HepG2 (cell line): ENCODE measurements at regions not wholly inside any gene's neighbourhood (a gene's known extent, or its start where the extent isn't known, plus 50 kb on each side); places are given as distances from the start of the nearest gene placed in this dataset.

Experiments used
- ATAC-seq: fragments of 200-7000 bp; cut with Tn5 transposase; 3 replicates; pipeline ENCODE4 v1.9.1; 2020; ENCODE audit warnings: mild to moderate bottlenecking, moderate library complexity
- BruUV-seq: library from RNA; stranded (reverse); fragments of 400-500 nt; replicated peaks from 2 replicates; lab custom pipeline; 2021; lab: Mats Ljungman, UMichigan
- CTCF ChIA-PET: fragments of 300-600 bp; formaldehyde crosslinking; extraction: SDS; loops from one replicate; lab custom pipeline; 2021; ENCODE audit warnings: low total read pairs, inconsistent platforms, low intra/inter-chr PET ratio; lab: Yijun Ruan, JAX
- POLR2A ChIA-PET: fragments of 350-600 bp; sonication (Branson Sonifier 250); formaldehyde crosslinking; loops from one replicate; lab custom pipeline; 2020; ENCODE audit warnings: antibody characterized with exemption, inconsistent platforms; lab: Yijun Ruan, JAX
- DNase-seq: peaks from one replicate; pipeline ENCODE4 v3.0.0-alpha.2; 2015; ENCODE audit warnings: low spot score
- FAIRE-seq: peaks from 3 replicates; lab custom pipeline; 2011; peaks lifted over from hg19 to GRCh38; lab: Jason Lieb, UNC
- H2AFZ ChIP-seq: one replicate; pipeline ENCODE4 v1.6.1; 2011; ENCODE audit warnings: low read length, inconsistent platforms
- H3K27ac ChIP-seq: fragments of 300-600 bp; 3 replicates; pipeline ENCODE4 v1.8.0; 2011; ENCODE audit warnings: mixed run types, mild to moderate bottlenecking, mixed read lengths, low read length, inconsistent platforms; ENCODE audit not compliant: insufficient read depth; ENCODE audit errors: extremely low read length
- H3K27me3 ChIP-seq, 2 experiments: fragments of 200-600 bp in 1 of 2; 2 replicates in 1 of 2; 3 replicates in 1 of 2; pipeline versions ENCODE4 v1.6.0 to v1.8.0; 2011; ENCODE audit warnings: low read length in 2 of 2, mild to moderate bottlenecking in 2 of 2, moderate library complexity in 2 of 2, inconsistent platforms in 1 of 2; ENCODE audit not compliant: insufficient read depth in 2 of 2, control insufficient read depth in 1 of 2
- H3K36me3 ChIP-seq, 2 experiments: fragments of 200-600 bp in 1 of 2; replicated peaks in 1 of 2; 2 replicates in 1 of 2; 3 replicates in 1 of 2; pipeline versions ENCODE4 v1.5.1 to v1.8.0; 2011; ENCODE audit warnings: low read length in 2 of 2, inconsistent platforms in 1 of 2; ENCODE audit not compliant: insufficient read depth in 2 of 2, control insufficient read depth in 1 of 2
- H3K4me1 ChIP-seq: 2 replicates; pipeline ENCODE4 v1.5.1; 2012; ENCODE audit warnings: low read length, inconsistent platforms; ENCODE audit not compliant: insufficient read depth
- H3K4me2 ChIP-seq: 2 replicates; pipeline ENCODE4 v1.6.0; 2011; ENCODE audit warnings: low read depth, low read length, inconsistent platforms
- H3K4me3 ChIP-seq, 3 experiments: fragments of 200-600 bp in 1 of 3; sonication (generic), shearing (Covaris generic) in 1 of 3; replicated peaks in 1 of 3; 2 replicates each; pipeline ENCODE4 v1.5.1; 2011 to 2016; ENCODE audit warnings: low read length in 3 of 3, inconsistent platforms in 2 of 3, low read depth in 2 of 3, mild to moderate bottlenecking in 2 of 3, control low read depth in 1 of 3, mixed read lengths in 1 of 3; ENCODE audit not compliant: insufficient read depth in 1 of 3
- H3K79me2 ChIP-seq: one replicate; pipeline ENCODE4 v1.6.1; 2011; ENCODE audit warnings: low read length, inconsistent platforms; ENCODE audit not compliant: insufficient read depth
- H3K9ac ChIP-seq: 2 replicates; pipeline ENCODE4 v1.6.0; 2011; ENCODE audit warnings: mild to moderate bottlenecking, low read depth, low read length, inconsistent platforms; ENCODE audit not compliant: insufficient read depth
- H3K9me3 ChIP-seq: 2 replicates; pipeline ENCODE4 v1.5.1; 2012; ENCODE audit warnings: mild to moderate bottlenecking, low read length
- H4K20me1 ChIP-seq: 2 replicates; pipeline ENCODE4 v1.6.0; 2011; ENCODE audit warnings: inconsistent platforms, mild to moderate bottlenecking, low read length, moderate library complexity; ENCODE audit not compliant: insufficient read depth
- HOXA9 ChIP-seq: sonication (generic); formaldehyde crosslinking; IDR thresholded peaks from 2 replicates; pipeline ENCODE4 v1.8.1; 2022; ENCODE audit warnings: missing genetic modification reagents, mild to moderate bottlenecking, moderate library complexity, borderline replicate concordance
- PHF5A ChIP-seq: IDR thresholded peaks from one replicate; pipeline ENCODE4 v1.6.1; 2018; ENCODE audit warnings: low read depth, missing genetic modification reagents; ENCODE audit not compliant: unreplicated experiment
- RCOR2 ChIP-seq: IDR thresholded peaks from 2 replicates; pipeline ENCODE4 v1.6.1; 2016; ENCODE audit warnings: missing biosample characterization, missing genetic modification reagents
- ZBTB33 ChIP-seq: sonication (generic); formaldehyde crosslinking; IDR thresholded peaks from 2 replicates; pipeline ENCODE4 v1.4.0; 2020; ENCODE audit warnings: missing genetic modification reagents
- ZNF326 ChIP-seq: sonication (generic); formaldehyde crosslinking; IDR thresholded peaks from 2 replicates; pipeline ENCODE4 v1.4.0; 2020; ENCODE audit warnings: missing genetic modification reagents, borderline replicate concordance
- ZNF770 ChIP-seq: sonication (generic); formaldehyde crosslinking; IDR thresholded peaks from 2 replicates; pipeline ENCODE4 v1.5.0; 2020; ENCODE audit warnings: mild to moderate bottlenecking, missing genetic modification reagents
- in situ Hi-C: cut with HindIII; loops from 2 replicates; pipeline ENCODE4 v1.10.0; 2017; ENCODE audit warnings: low pct_unique_long_range_greater_than_20kb; ENCODE audit not compliant: extremely low pct_ligation_motif_present
- intact Hi-C: fragments of 100-400 bp; cut with micrococcal nuclease; formaldehyde crosslinking; loops from one replicate; pipeline ENCODE4 v1.10.0; 2022; ENCODE audit not compliant: unreplicated experiment

GRCh38 chr6:156413154-156413553 is 364.0 kb upstream of the ARID1B start (continued):
- TF ChIP-seq ZNF770: no peak
- no peak for TF ChIP-seq RCOR2

DNA sequence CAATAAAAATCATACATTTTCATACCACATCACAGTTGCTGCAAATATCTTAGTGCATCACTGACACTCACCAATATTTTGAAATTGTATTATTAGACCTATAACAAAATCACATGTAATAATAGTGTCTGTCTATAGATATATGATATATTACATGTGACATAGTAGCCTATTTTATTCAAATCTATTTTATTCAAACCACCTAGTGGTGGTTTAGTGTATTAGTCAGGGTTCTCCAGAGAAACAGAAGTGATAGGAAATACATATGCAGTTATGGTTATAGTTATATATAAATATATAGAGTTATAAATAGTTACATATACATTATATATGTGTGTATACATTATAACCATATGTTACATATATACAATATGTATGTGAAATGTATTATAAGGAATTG is 366.5 kb upstream of the ARID1B start:
- Histone ChIP-seq H3K9me3 (no peaks in the 10 kb centered on the region), H3K79me2 (no peaks in the 10 kb centered on the region), H3K27me3 (no peaks in the 10 kb centered on the region), H2AFZ (no peak overlapping the region), H3K36me3 (no peaks in the 10 kb centered on the region), H3K4me3 (no peak overlapping the region), H3K9ac (no peak overlapping the region), H4K20me1 (no peaks in the 10 kb centered on the region), H3K4me1 (no peaks in the 10 kb centered on the region), H3K27ac (no peak overlapping the region), H3K4me2 (no peak overlapping the region)
- ChIA-PET CTCF (no interaction called here), POLR2A (no interaction called here)
- TF ChIP-seq ZNF326 (no peak), ZBTB33 (CRISPR knock-in tag) (no peak), HOXA9 (no peak), PHF5A (CRISPR knock-in tag) (no peak)
- no TSS peak for BruUV-seq
- no peak for DNase-seq
- in situ Hi-C loops: no loop called here
- intact Hi-C loops: no loop called here
- no peak for FAIRE-seq
- ATAC-seq: no peak
